Erythroblast (primary cell): ENCODE measurements at regions not wholly inside any gene's neighbourhood (a gene's known extent, or its start where the extent isn't known, plus 50 kb on each side); places are given as distances from the start of the nearest gene placed in this dataset.

ENCODE experiments used
- DNase-seq, 2 experiments: peaks; one replicate each; lab custom pipeline; 2025; lab: John Stamatoyannopoulos, UW
- GATA1 ChIP-seq: IDR thresholded peaks from 2 replicates; pipeline ENCODE4 v1.6.1; 2011; ENCODE audit warnings: low read depth, mild to moderate bottlenecking, control low read depth, low read length, moderate library complexity
- POLR2A ChIP-seq: IDR thresholded peaks from 2 replicates; pipeline ENCODE4 v1.6.1; 2011; ENCODE audit warnings: mild to moderate bottlenecking, low read length

GRCh38 chr16:79326549-79326948, 274.0 kb downstream of the MAF start:
- no peak for TF ChIP-seq GATA1
- TF ChIP-seq POLR2A: no peak
- DNase-seq: no peak

- no peak for TF ChIP-seq GATA1
- TF ChIP-seq POLR2A: no peak
- no peak for DNase-seq
Observed at GRCh38 chr16:79325226-79325945, 275.2 kb downstream of the MAF start.

GRCh38 chr16:79320956-79321355, 279.6 kb downstream of the MAF start:
- no peak for DNase-seq
- TF ChIP-seq GATA1: no peak
- no peak for TF ChIP-seq POLR2A

- TF ChIP-seq POLR2A (no peak), GATA1 (no peak)
- DNase-seq: no peak
Observed at GRCh38 chr16:79318143-79318899, 282.2 kb downstream of the MAF start.

GRCh38 chr16:79317521-79317920, 283.0 kb downstream of the MAF start:
- no peak for TF ChIP-seq POLR2A
- no peak for TF ChIP-seq GATA1
- DNase-seq: no peak

GRCh38 chr16:79317026-79317425, 283.5 kb downstream of the MAF start:
- DNase-seq: no peak
- TF ChIP-seq GATA1 (no peak), POLR2A (no peak)

DNA sequence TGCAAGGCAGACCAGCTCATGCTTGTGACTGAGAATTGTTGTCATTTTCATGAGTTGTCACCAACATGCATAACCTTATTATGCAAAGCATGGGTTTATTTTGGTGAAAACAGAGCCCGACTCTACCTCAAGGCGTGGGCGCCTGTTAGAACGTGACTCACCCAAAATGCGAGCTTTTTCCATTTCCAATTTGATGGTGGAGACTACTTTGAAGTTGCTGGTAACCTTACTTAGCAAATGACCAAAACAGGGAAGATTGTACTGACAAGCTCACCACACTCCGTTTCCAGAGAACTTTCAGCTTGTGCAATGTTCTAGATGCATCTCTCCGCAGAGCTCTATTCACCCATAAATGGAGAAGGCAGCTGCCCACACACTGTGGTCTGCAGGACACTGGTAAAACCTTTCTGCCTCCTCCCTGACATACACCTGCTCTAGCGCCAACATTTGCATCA, 284.5 kb downstream of the MAF start:
- no peak for TF ChIP-seq GATA1
- TF ChIP-seq POLR2A: no peak
- DNase-seq: no peak

- TF ChIP-seq POLR2A: no peak
- TF ChIP-seq GATA1: no peak
- no peak for DNase-seq
Observed at GRCh38 chr16:79312502-79312901, 288.0 kb downstream of the MAF start.

GRCh38 chr16:79310710-79311109, 289.8 kb downstream of the MAF start:
- DNase-seq: no peak
- TF ChIP-seq GATA1 (no peak), POLR2A (no peak)

GRCh38 chr16:79309606-79310005, 290.9 kb downstream of the MAF start:
- no peak for TF ChIP-seq POLR2A
- TF ChIP-seq GATA1: no peak
- no peak for DNase-seq

- no peak for DNase-seq
- TF ChIP-seq POLR2A (no peak), GATA1 (no peak)
Observed at GRCh38 chr16:79307214-79307613, 293.3 kb downstream of the MAF start.

GRCh38 chr16:79305074-79305473, 295.5 kb downstream of the MAF start:
- TF ChIP-seq GATA1 (no peak), POLR2A (no peak)
- DNase-seq: no peak

GRCh38 chr16:79303959-79304387, 296.6 kb downstream of the MAF start:
- no peak for TF ChIP-seq POLR2A
- TF ChIP-seq GATA1: no peak
- DNase-seq: no peak

DNA sequence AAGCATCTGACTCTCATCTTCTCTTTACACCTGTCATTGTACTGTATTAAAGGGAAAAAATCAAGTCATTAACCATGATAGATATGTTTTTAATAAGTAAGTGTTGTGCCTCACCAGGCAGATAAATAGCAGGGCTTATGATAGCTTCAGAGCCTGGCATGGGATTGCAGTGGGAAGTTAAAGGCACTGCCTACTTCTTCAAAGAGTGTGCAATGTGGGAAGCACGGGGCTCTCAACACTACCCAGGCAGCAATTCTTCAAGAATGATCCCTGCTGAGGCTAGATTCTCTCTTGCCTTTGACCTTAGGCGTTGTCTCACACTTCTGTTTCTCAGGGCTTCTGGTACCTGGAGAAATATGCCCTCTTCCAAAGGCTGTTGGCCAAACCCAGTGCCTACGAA, 297.3 kb downstream of the MAF start:
- DNase-seq: no peak
- TF ChIP-seq POLR2A: no peak
- TF ChIP-seq GATA1: no peak
